ENCODE measurements at regions not wholly inside any gene's neighbourhood (a gene's known extent, or its start where the extent isn't known, plus 50 kb on each side); places are given as distances from the start of the nearest gene placed in this dataset.

GRCh38 chr11:70878366-70878765 lies 374.0 kb downstream of the SHANK2 start:
- DNase-seq (ENCODE audit: extremely low read depth in 1 of 2, low read depth in 1 of 2) = no peak

GRCh38 chr11:70879601-70880285 lies 372.6 kb downstream of the SHANK2 start:
- DNase-seq (ENCODE audit: extremely low read depth in 1 of 2, low read depth in 1 of 2) = no peak

- no peak for DNase-seq (ENCODE audit: extremely low read depth in 1 of 2, low read depth in 1 of 2)
These were observed 372.0 kb downstream of the SHANK2 start for GRCh38 chr11:70880416-70880815.

- no peak for DNase-seq (ENCODE audit: extremely low read depth in 1 of 2, low read depth in 1 of 2)
These were observed 370.2 kb downstream of the SHANK2 start for GRCh38 chr11:70881948-70882715.

- no peak for DNase-seq (ENCODE audit: extremely low read depth in 1 of 2, low read depth in 1 of 2)
These were observed 369.7 kb downstream of the SHANK2 start for GRCh38 chr11:70882716-70883085.

GRCh38 chr11:70883323-70883940 lies 368.9 kb downstream of the SHANK2 start:
- no peak for DNase-seq (ENCODE audit: extremely low read depth in 1 of 2, low read depth in 1 of 2)

- DNase-seq (ENCODE audit: extremely low read depth in 1 of 2, low read depth in 1 of 2) = no peak
These were observed 368.3 kb downstream of the SHANK2 start for GRCh38 chr11:70883973-70884623.

GRCh38 chr11:70885281-70886231 lies 366.8 kb downstream of the SHANK2 start:
- no peak for DNase-seq (ENCODE audit: extremely low read depth in 1 of 2, low read depth in 1 of 2)

GRCh38 chr11:70886256-70886655 lies 366.1 kb downstream of the SHANK2 start:
- no peak for DNase-seq (ENCODE audit: extremely low read depth in 1 of 2, low read depth in 1 of 2)

- no peak for DNase-seq (ENCODE audit: extremely low read depth in 1 of 2, low read depth in 1 of 2)
These were observed 365.5 kb downstream of the SHANK2 start for GRCh38 chr11:70886676-70887541.

- DNase-seq (ENCODE audit: extremely low read depth in 1 of 2, low read depth in 1 of 2) = no peak
These were observed 364.9 kb downstream of the SHANK2 start for GRCh38 chr11:70887542-70887827.

GRCh38 chr11:70888061-70888460 lies 364.3 kb downstream of the SHANK2 start:
- no peak for DNase-seq (ENCODE audit: extremely low read depth in 1 of 2, low read depth in 1 of 2)

GRCh38 chr11:70889411-70889810 lies 363.0 kb downstream of the SHANK2 start:
- no peak for DNase-seq (ENCODE audit: extremely low read depth in 1 of 2, low read depth in 1 of 2)

- no peak for DNase-seq (ENCODE audit: extremely low read depth in 1 of 2, low read depth in 1 of 2)
These were observed 360.5 kb downstream of the SHANK2 start for GRCh38 chr11:70891844-70892380.

- DNase-seq (ENCODE audit: extremely low read depth in 1 of 2, low read depth in 1 of 2) = no peak
These were observed 359.5 kb downstream of the SHANK2 start for GRCh38 chr11:70892889-70893288.

- DNase-seq (ENCODE audit: extremely low read depth in 1 of 2, low read depth in 1 of 2) = no peak
These were observed 357.6 kb downstream of the SHANK2 start for GRCh38 chr11:70894566-70895365.

GRCh38 chr11:70895366-70895670 lies 357.1 kb downstream of the SHANK2 start:
- DNase-seq (ENCODE audit: extremely low read depth in 1 of 2, low read depth in 1 of 2) = no peak

- DNase-seq (ENCODE audit: extremely low read depth in 1 of 2, low read depth in 1 of 2) = no peak
These were observed 354.9 kb downstream of the SHANK2 start for GRCh38 chr11:70897429-70897828.

- DNase-seq (ENCODE audit: extremely low read depth in 1 of 2, low read depth in 1 of 2) = no peak
These were observed 352.8 kb downstream of the SHANK2 start for GRCh38 chr11:70899616-70900015.
